ENCODE measurements at regions not wholly inside any gene's neighbourhood (a gene's known extent, or its start where the extent isn't known, plus 50 kb on each side); places are given as distances from the start of the nearest gene placed in this dataset.
A peak's percentile ranks its signal among the peaks of the same experiment; 100 is the strongest.
"Not testable (repeated sequence)": the region's sequence is repeated elsewhere in the genome, so short reads cannot be mapped to it uniquely, and the experiment has no call there.

- Histone ChIP-seq H3K27ac (ENCODE audit: low read depth, low read length) (no peak overlapping the region), H3K79me2 (ENCODE audit: insufficient read depth, low read length) (no peaks in the 10 kb centered on the region), H3K9me3 (ENCODE audit: insufficient read depth, low read length) (peaks cover 10% of the 10 kb centered on the region; the same call in 1 of the 2 replicates), H3K4me2 (ENCODE audit: low read depth, low read length, poor library complexity, severe bottlenecking) (no peak overlapping the region), H2AFZ (ENCODE audit: low read depth, low read length, severe bottlenecking) (peak overlapping the region; percentile 35), H3K4me3 (ENCODE audit: insufficient read depth, low read length, poor library complexity, severe bottlenecking) (no peak overlapping the region), H3K9me2 (replicated peaks; ENCODE audit: insufficient read depth, low read length) (no peaks in the 10 kb centered on the region), H3K36me3 (ENCODE audit: low read length) (no peaks in the 10 kb centered on the region), H4K20me1 (ENCODE audit: low read depth, low read length) (no peaks in the 10 kb centered on the region), H3K9ac (ENCODE audit: low read length) (no peak overlapping the region), H3F3A (ENCODE audit: insufficient read depth) (no peaks in the 10 kb centered on the region), H3K27me3 (ENCODE audit: low read length) (no peaks in the 10 kb centered on the region)
- no peak for TF ChIP-seq EZH2phosphoT487 (conservative IDR thresholded peaks at IDR 0.05; ENCODE audit: low read length)
- TF ChIP-seq, protein P1, sequence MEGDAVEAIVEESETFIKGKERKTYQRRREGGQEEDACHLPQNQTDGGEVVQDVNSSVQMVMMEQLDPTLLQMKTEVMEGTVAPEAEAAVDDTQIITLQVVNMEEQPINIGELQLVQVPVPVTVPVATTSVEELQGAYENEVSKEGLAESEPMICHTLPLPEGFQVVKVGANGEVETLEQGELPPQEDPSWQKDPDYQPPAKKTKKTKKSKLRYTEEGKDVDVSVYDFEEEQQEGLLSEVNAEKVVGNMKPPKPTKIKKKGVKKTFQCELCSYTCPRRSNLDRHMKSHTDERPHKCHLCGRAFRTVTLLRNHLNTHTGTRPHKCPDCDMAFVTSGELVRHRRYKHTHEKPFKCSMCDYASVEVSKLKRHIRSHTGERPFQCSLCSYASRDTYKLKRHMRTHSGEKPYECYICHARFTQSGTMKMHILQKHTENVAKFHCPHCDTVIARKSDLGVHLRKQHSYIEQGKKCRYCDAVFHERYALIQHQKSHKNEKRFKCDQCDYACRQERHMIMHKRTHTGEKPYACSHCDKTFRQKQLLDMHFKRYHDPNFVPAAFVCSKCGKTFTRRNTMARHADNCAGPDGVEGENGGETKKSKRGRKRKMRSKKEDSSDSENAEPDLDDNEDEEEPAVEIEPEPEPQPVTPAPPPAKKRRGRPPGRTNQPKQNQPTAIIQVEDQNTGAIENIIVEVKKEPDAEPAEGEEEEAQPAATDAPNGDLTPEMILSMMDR (IDR thresholded peaks at IDR 0.05; ENCODE audit: insufficient read depth, low read length, poor library complexity, severe bottlenecking), result no peak
Measured at GRCh38 chr3:34676436-34676835, 878.0 kb downstream of the PDCD6IP start.

DNA sequence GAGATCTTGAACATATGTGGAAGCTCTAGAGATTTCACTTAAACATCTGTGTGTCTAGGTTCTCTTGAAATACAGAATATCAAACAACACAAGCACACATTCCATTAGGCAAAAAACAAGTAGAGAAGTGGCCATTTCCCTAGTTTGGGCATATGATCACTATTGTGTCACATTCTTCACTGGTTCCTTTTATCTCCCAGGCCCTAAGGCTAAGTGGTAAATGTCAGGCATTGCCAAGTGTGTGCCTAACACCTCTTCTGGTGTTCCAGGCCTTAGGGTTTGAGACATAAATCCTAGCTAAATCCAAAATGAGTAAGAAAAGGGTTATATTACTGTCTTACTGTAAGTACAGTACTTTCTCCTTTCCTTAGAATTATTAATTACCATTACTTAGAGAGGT, 880.1 kb downstream of the PDCD6IP start:
- no peaks in the 10 kb centered on the region for H3K27me3 ChIP-seq (ENCODE audit: low read length)
- no peaks in the 10 kb centered on the region for H3F3A ChIP-seq (ENCODE audit: insufficient read depth)
- no peak for TF ChIP-seq EZH2phosphoT487 (conservative IDR thresholded peaks at IDR 0.05; ENCODE audit: low read length)
- TF ChIP-seq, protein P1 (IDR thresholded peaks at IDR 0.05; ENCODE audit: insufficient read depth, low read length, poor library complexity, severe bottlenecking), result no peak
- no peaks in the 10 kb centered on the region for H3K9me2 ChIP-seq (replicated peaks; ENCODE audit: insufficient read depth, low read length)
- no peak overlapping the region for H2AFZ ChIP-seq (ENCODE audit: low read depth, low read length, severe bottlenecking)
- H3K27ac ChIP-seq (ENCODE audit: low read depth, low read length), result no peak overlapping the region
- no peak overlapping the region for H3K4me2 ChIP-seq (ENCODE audit: low read depth, low read length, poor library complexity, severe bottlenecking)
- no peaks in the 10 kb centered on the region for H3K79me2 ChIP-seq (ENCODE audit: insufficient read depth, low read length)
- peaks cover 10% of the 10 kb centered on the region; the same call in 1 of the 2 replicates for H3K9me3 ChIP-seq (ENCODE audit: insufficient read depth, low read length)
- no peaks in the 10 kb centered on the region for H4K20me1 ChIP-seq (ENCODE audit: low read depth, low read length)
- no peaks in the 10 kb centered on the region for H3K36me3 ChIP-seq (ENCODE audit: low read length)
- H3K9ac ChIP-seq (ENCODE audit: low read length), result no peak overlapping the region
- H3K4me3 ChIP-seq (ENCODE audit: insufficient read depth, low read length, poor library complexity, severe bottlenecking), result no peak overlapping the region

DNA sequence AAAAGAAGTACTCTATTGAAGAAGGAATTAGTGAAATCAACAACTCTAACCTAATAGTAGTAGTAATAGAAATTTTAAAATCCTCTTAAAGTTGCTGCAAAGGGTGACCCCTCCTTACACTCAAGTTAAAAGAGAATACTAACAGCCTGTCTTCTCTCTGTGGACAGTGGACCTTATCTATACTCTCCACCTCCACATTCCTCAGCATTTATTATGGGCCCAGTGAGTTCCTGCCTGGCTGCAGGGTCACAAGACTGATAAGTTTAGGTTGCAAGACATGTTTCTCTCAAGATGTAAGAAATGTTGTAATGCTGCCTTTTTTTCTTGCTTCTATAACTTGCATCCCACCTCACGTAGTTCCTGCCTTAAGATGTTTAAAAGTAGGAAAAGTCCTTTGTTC, 880.6 kb downstream of the PDCD6IP start:
- H3K36me3 ChIP-seq (ENCODE audit: low read length); H3K27ac ChIP-seq (ENCODE audit: low read depth, low read length); H3K9me2 ChIP-seq (replicated peaks; ENCODE audit: insufficient read depth, low read length); H3K4me2 ChIP-seq (ENCODE audit: low read depth, low read length, poor library complexity, severe bottlenecking); H3K9ac ChIP-seq (ENCODE audit: low read length); H2AFZ ChIP-seq (ENCODE audit: low read depth, low read length, severe bottlenecking); H3K79me2 ChIP-seq (ENCODE audit: insufficient read depth, low read length); H4K20me1 ChIP-seq (ENCODE audit: low read depth, low read length); H3K4me3 ChIP-seq (ENCODE audit: insufficient read depth, low read length, poor library complexity, severe bottlenecking); H3F3A ChIP-seq (ENCODE audit: insufficient read depth); H3K27me3 ChIP-seq (ENCODE audit: low read length): not testable (repeated sequence)
- peaks cover 10% of the 10 kb centered on the region; the same call in 1 of the 2 replicates for H3K9me3 ChIP-seq (ENCODE audit: insufficient read depth, low read length)

DNA sequence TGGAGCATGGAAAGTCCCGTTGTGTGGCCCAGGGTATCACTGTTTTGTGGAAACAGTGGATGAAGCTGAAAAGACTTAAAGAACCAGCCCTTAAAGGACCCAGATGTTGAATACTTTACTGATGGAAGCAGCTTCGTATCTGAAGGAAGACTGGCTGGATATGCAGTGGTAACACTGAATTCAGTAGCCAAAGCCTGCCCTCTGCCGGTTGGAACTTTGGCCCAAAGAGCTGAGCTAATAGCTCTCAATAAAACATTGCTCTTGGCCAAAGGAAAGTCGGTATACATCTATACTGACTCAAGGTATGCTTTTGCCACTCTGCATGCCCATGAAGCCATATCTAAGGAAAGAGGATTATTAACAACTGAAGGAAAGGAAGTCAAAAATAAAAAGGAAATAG, 885.4 kb downstream of the PDCD6IP start:
- H3K4me3 ChIP-seq (ENCODE audit: insufficient read depth, low read length, poor library complexity, severe bottlenecking), result no peak overlapping the region
- H3K79me2 ChIP-seq (ENCODE audit: insufficient read depth, low read length), result no peaks in the 10 kb centered on the region
- H2AFZ ChIP-seq (ENCODE audit: low read depth, low read length, severe bottlenecking), result no peak overlapping the region
- H3K27me3 ChIP-seq (ENCODE audit: low read length), result no peaks in the 10 kb centered on the region
- no peak overlapping the region for H3K27ac ChIP-seq (ENCODE audit: low read depth, low read length)
- H3K9ac ChIP-seq (ENCODE audit: low read length), result no peak overlapping the region
- no peaks in the 10 kb centered on the region for H3K36me3 ChIP-seq (ENCODE audit: low read length)
- H3K4me2 ChIP-seq (ENCODE audit: low read depth, low read length, poor library complexity, severe bottlenecking), result no peak overlapping the region
- no peaks in the 10 kb centered on the region for H3F3A ChIP-seq (ENCODE audit: insufficient read depth)
- H3K9me3 ChIP-seq (ENCODE audit: insufficient read depth, low read length), result peaks cover 10% of the 10 kb centered on the region; the same call in 1 of the 2 replicates
- H4K20me1 ChIP-seq (ENCODE audit: low read depth, low read length), result no peaks in the 10 kb centered on the region
- TF ChIP-seq, protein P1 (IDR thresholded peaks at IDR 0.05; ENCODE audit: insufficient read depth, low read length, poor library complexity, severe bottlenecking), result peak; percentile 54
- no peak for TF ChIP-seq EZH2phosphoT487 (conservative IDR thresholded peaks at IDR 0.05; ENCODE audit: low read length)
- H3K9me2 ChIP-seq (replicated peaks; ENCODE audit: insufficient read depth, low read length), result no peaks in the 10 kb centered on the region
